Prostate gland (tissue), 2 donors: ENCODE measurements at regions not wholly inside any gene's neighbourhood (a gene's known extent, or its start where the extent isn't known, plus 50 kb on each side); places are given as distances from the start of the nearest gene placed in this dataset.

Experiments used
- CTCF ChIP-seq, 4 experiments: fragments of 200-600 bp in 2 of 4; fragments of 450-650 bp in 2 of 4; sonication (generic) in 2 of 4; IDR thresholded peaks; 1 replicate in 3 of 4; 2 replicates in 1 of 4; pipeline ENCODE4 v1.5.1; 2016 to 2019; ENCODE audit warnings: antibody characterized with exemption in 4 of 4, mild to moderate bottlenecking in 2 of 4, moderate library complexity in 2 of 4
- POLR2A ChIP-seq: fragments of 450-650 bp; IDR thresholded peaks from one replicate; pipeline ENCODE4 v1.6.1; 2016; ENCODE audit warnings: antibody characterized with exemption, mild to moderate bottlenecking
- POLR2AphosphoS5 ChIP-seq: sonication (generic); formaldehyde crosslinking; IDR thresholded peaks from one replicate; pipeline ENCODE4 v1.6.1; 2017; ENCODE audit warnings: antibody characterized with exemption

GRCh38 chr2:176865336-176865735 lies 347.3 kb upstream of the HNRNPA3 start:
- TF ChIP-seq POLR2A (no peak), CTCF (IDR thresholded peaks at IDR 0.05) (no peak), POLR2AphosphoS5 (no peak)
